ENCODE measurements at regions not wholly inside any gene's neighbourhood (a gene's known extent, or its start where the extent isn't known, plus 50 kb on each side); places are given as distances from the start of the nearest gene placed in this dataset.

DNA sequence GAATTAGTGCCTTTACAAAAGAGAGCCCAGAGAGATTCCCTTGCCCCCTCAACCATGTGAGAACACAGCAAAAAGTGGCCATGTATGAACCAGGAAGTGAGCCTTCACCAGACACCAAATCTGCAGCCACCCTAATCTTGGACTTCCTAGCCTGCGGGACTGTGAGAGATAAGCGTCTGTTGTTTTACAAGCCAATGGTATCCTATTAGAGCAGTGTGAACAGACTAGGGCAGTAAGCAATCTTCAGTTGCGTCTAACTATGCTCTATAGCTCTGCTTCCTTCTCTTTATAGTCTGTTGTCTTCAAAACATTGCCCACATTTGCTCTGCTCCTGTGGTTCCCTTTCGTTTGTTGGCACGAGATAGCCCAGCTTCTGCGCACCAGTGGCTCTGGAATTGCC lies 109.5 kb upstream of the FNDC3A start (continued):
- TF ChIP-seq, protein P1, sequence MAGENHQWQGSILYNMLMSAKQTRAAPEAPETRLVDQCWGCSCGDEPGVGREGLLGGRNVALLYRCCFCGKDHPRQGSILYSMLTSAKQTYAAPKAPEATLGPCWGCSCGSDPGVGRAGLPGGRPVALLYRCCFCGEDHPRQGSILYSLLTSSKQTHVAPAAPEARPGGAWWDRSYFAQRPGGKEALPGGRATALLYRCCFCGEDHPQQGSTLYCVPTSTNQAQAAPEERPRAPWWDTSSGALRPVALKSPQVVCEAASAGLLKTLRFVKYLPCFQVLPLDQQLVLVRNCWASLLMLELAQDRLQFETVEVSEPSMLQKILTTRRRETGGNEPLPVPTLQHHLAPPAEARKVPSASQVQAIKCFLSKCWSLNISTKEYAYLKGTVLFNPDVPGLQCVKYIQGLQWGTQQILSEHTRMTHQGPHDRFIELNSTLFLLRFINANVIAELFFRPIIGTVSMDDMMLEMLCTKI (IDR thresholded peaks at IDR 0.05; ENCODE audit: partially characterized antibody): no peak
- TF ChIP-seq MECOM (CRISPR knock-in tag; IDR thresholded peaks at IDR 0.05) (no peak), TAF9B (IDR thresholded peaks at IDR 0.05; ENCODE audit: partially characterized antibody) (no peak), RBM22 (IDR thresholded peaks at IDR 0.05; ENCODE audit: low read depth, low read length, poor library complexity, severe bottlenecking) (no peak), EP400 (IDR thresholded peaks at IDR 0.05) (no peak), ZFP1 (CRISPR knock-in tag; IDR thresholded peaks at IDR 0.05) (no peak), ZNF830 (CRISPR knock-in tag; IDR thresholded peaks at IDR 0.05) (no peak), LEF1 (IDR thresholded peaks at IDR 0.05) (0 out of 2 replicates have a peak, but pooled peaks have one; percentile 21), MXI1 (IDR thresholded peaks at IDR 0.05; ENCODE audit: low read depth, low read length) (no peak), ADNP (tag; IDR thresholded peaks at IDR 0.05) (no peak), GABPB2 (CRISPR knock-in tag; conservative IDR thresholded peaks at IDR 0.05) (no peak), POLR2AphosphoS5 (IDR thresholded peaks at IDR 0.05; ENCODE audit: control insufficient read depth, insufficient read depth, low read depth, low read length) (no peak), ZNF165 (CRISPR knock-in tag; IDR thresholded peaks at IDR 0.05; ENCODE audit: borderline replicate concordance) (no peak), NELFE (IDR thresholded peaks at IDR 0.05; ENCODE audit: insufficient read depth, insufficient read length) (no peak), BCL6 (CRISPR knock-in tag; IDR thresholded peaks at IDR 0.05) (no peak), MTA2 (IDR thresholded peaks at IDR 0.05; ENCODE audit: low read depth) (peak; percentile 36; the same call in 1 of the 2 replicates), CBX1 (IDR thresholded peaks at IDR 0.05; ENCODE audit: low read depth) (no peak), ZNF384 (IDR thresholded peaks at IDR 0.05; ENCODE audit: low read depth, low read length) (no peak), HNRNPH1 (optimal IDR thresholded peaks at IDR 0.05; ENCODE audit: low read depth, low read length) (no peak), CC2D1A (IDR thresholded peaks at IDR 0.05) (no peak), XRCC3 (IDR thresholded peaks at IDR 0.05) (no peak)
- TF ChIP-seq, protein P2, sequence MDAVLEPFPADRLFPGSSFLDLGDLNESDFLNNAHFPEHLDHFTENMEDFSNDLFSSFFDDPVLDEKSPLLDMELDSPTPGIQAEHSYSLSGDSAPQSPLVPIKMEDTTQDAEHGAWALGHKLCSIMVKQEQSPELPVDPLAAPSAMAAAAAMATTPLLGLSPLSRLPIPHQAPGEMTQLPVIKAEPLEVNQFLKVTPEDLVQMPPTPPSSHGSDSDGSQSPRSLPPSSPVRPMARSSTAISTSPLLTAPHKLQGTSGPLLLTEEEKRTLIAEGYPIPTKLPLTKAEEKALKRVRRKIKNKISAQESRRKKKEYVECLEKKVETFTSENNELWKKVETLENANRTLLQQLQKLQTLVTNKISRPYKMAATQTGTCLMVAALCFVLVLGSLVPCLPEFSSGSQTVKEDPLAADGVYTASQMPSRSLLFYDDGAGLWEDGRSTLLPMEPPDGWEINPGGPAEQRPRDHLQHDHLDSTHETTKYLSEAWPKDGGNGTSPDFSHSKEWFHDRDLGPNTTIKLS (IDR thresholded peaks at IDR 0.05; ENCODE audit: borderline replicate concordance, low read depth): no peak
- TF ChIP-seq, protein P3, sequence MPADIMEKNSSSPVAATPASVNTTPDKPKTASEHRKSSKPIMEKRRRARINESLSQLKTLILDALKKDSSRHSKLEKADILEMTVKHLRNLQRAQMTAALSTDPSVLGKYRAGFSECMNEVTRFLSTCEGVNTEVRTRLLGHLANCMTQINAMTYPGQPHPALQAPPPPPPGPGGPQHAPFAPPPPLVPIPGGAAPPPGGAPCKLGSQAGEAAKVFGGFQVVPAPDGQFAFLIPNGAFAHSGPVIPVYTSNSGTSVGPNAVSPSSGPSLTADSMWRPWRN (IDR thresholded peaks at IDR 0.05; ENCODE audit: low read depth): no peak
- TF ChIP-seq, protein P4, sequence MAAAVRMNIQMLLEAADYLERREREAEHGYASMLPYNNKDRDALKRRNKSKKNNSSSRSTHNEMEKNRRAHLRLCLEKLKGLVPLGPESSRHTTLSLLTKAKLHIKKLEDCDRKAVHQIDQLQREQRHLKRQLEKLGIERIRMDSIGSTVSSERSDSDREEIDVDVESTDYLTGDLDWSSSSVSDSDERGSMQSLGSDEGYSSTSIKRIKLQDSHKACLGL (CRISPR knock-in tag; IDR thresholded peaks at IDR 0.05; ENCODE audit: borderline replicate concordance, poor library complexity, severe bottlenecking): no peak
- TF ChIP-seq, protein P5, sequence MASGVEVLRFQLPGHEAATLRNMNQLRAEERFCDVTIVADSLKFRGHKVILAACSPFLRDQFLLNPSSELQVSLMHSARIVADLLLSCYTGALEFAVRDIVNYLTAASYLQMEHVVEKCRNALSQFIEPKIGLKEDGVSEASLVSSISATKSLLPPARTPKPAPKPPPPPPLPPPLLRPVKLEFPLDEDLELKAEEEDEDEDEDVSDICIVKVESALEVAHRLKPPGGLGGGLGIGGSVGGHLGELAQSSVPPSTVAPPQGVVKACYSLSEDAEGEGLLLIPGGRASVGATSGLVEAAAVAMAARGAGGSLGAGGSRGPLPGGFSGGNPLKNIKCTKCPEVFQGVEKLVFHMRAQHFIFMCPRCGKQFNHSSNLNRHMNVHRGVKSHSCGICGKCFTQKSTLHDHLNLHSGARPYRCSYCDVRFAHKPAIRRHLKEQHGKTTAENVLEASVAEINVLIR (CRISPR knock-in tag; IDR thresholded peaks at IDR 0.05): no peak

Data from K562 (cell line).